HEK293 (cell line): ENCODE measurements at regions not wholly inside any gene's neighbourhood (a gene's known extent, or its start where the extent isn't known, plus 50 kb on each side); places are given as distances from the start of the nearest gene placed in this dataset.

Source experiments
- CTCF ChIA-PET: fragments of 350-600 bp; formaldehyde crosslinking; extraction: SDS; loops from one replicate; lab custom pipeline; 2021; ENCODE audit warnings: antibody characterized with exemption; lab: Yijun Ruan, JAX
- POLR2A ChIA-PET: fragments of 300-600 bp; formaldehyde crosslinking; extraction: SDS; loops from one replicate; lab custom pipeline; 2020; ENCODE audit warnings: antibody characterized with exemption, inconsistent platforms; lab: Yijun Ruan, JAX
- H3K27ac ChIP-seq: fragments of 200-500 bp; sonication (Bioruptor generic); 2 replicates; pipeline ENCODE4 v1.5.1; 2014; ENCODE audit warnings: low read depth, low read length, control low read depth, inconsistent platforms; ENCODE audit errors: extremely low read depth
- H3K36me3 ChIP-seq, 2 experiments: fragments of 200-500 bp in 1 of 2; sonication (Bioruptor generic) in 1 of 2; 1 replicate in 1 of 2; 2 replicates in 1 of 2; pipeline ENCODE4 v1.5.1; 2014 to 2017; ENCODE audit warnings: inconsistent platforms in 2 of 2, low read length in 2 of 2; ENCODE audit not compliant: control insufficient read depth in 2 of 2, insufficient read depth in 1 of 2
- H3K4me1 ChIP-seq: fragments of 200-500 bp; sonication (Bioruptor generic); 2 replicates; pipeline ENCODE4 v1.5.1; 2014; ENCODE audit warnings: mild to moderate bottlenecking, low read length, inconsistent platforms; ENCODE audit not compliant: control insufficient read depth, insufficient read depth
- H3K4me3 ChIP-seq: 2 replicates; pipeline ENCODE4 v1.5.1; 2011; ENCODE audit warnings: low read depth, mild to moderate bottlenecking, control low read depth, low read length, moderate library complexity
- H3K9me3 ChIP-seq: fragments of 200-500 bp; sonication (Bioruptor generic); 2 replicates; pipeline ENCODE4 v1.5.1; 2014; ENCODE audit warnings: low read depth, low read length, inconsistent platforms; ENCODE audit not compliant: control insufficient read depth, insufficient read depth
- ATF2 ChIP-seq: fragments of 450-650 bp; formaldehyde crosslinking; IDR thresholded peaks from 2 replicates; pipeline ENCODE4 v1.5.1; 2016; ENCODE audit warnings: missing biosample characterization, missing genetic modification characterization, low read depth
- HOXC10 ChIP-seq: sonication (generic); formaldehyde crosslinking; IDR thresholded peaks from 2 replicates; pipeline ENCODE4 v1.8.1; 2023; ENCODE audit warnings: mild to moderate bottlenecking, missing genetic modification reagents
- KLF10 ChIP-seq: fragments of 450-650 bp; IDR thresholded peaks from 2 replicates; pipeline ENCODE4 v1.5.1; 2018; ENCODE audit warnings: missing biosample characterization, mild to moderate bottlenecking, missing genetic modification characterization
- OVOL3 ChIP-seq: fragments of 450-650 bp; formaldehyde crosslinking; IDR thresholded peaks from 2 replicates; pipeline ENCODE4 v1.5.1; 2016; ENCODE audit warnings: missing biosample characterization, missing genetic modification characterization
- TCF7L2 ChIP-seq: IDR thresholded peaks from 2 replicates; pipeline ENCODE4 v1.6.1; 2011; ENCODE audit warnings: low read depth, mild to moderate bottlenecking, inconsistent platforms, low read length, moderate library complexity, borderline replicate concordance
- WT1 ChIP-seq: fragments of 450-650 bp; formaldehyde crosslinking; IDR thresholded peaks from 2 replicates; pipeline ENCODE4 v1.5.1; 2016; ENCODE audit warnings: missing biosample characterization, missing genetic modification characterization
- YY1 ChIP-seq: fragments of 450-650 bp; formaldehyde crosslinking; IDR thresholded peaks from 2 replicates; pipeline ENCODE4 v1.5.1; 2018; ENCODE audit warnings: missing biosample characterization, missing genetic modification characterization
- ZBTB21 ChIP-seq: fragments of 450-650 bp; formaldehyde crosslinking; IDR thresholded peaks from 2 replicates; pipeline ENCODE4 v1.5.1; 2017; ENCODE audit warnings: missing biosample characterization, missing genetic modification characterization
- ZFHX2 ChIP-seq: fragments of 450-650 bp; formaldehyde crosslinking; conservative IDR thresholded peaks from 2 replicates; pipeline ENCODE4 v1.5.1; 2016; ENCODE audit warnings: missing biosample characterization, missing genetic modification characterization
- ZNF19 ChIP-seq: fragments of 450-650 bp; formaldehyde crosslinking; IDR thresholded peaks from 2 replicates; pipeline ENCODE4; 2016; ENCODE audit warnings: missing biosample characterization, missing genetic modification characterization, low read depth
- ZNF2 ChIP-seq: fragments of 450-650 bp; formaldehyde crosslinking; IDR thresholded peaks from 2 replicates; pipeline ENCODE4 v1.5.1; 2016; ENCODE audit warnings: missing biosample characterization, missing genetic modification characterization
- ZNF202 ChIP-seq: fragments of 450-650 bp; formaldehyde crosslinking; IDR thresholded peaks from 2 replicates; pipeline ENCODE4 v1.5.1; 2016; ENCODE audit warnings: missing biosample characterization, missing genetic modification characterization, borderline replicate concordance
- ZNF248 ChIP-seq: fragments of 450-650 bp; formaldehyde crosslinking; IDR thresholded peaks from 2 replicates; pipeline ENCODE4 v1.5.1; 2017; ENCODE audit warnings: missing biosample characterization, missing genetic modification characterization
- ZNF266 ChIP-seq: fragments of 450-650 bp; formaldehyde crosslinking; IDR thresholded peaks from 2 replicates; pipeline ENCODE4 v1.5.1; 2016; ENCODE audit warnings: missing biosample characterization, missing genetic modification characterization, low read depth
- ZNF280C ChIP-seq: fragments of 450-650 bp; formaldehyde crosslinking; IDR thresholded peaks from 2 replicates; pipeline ENCODE4 v1.5.1; 2016; ENCODE audit warnings: missing biosample characterization, missing genetic modification characterization
- ZNF324 ChIP-seq: fragments of 450-650 bp; formaldehyde crosslinking; IDR thresholded peaks from 2 replicates; pipeline ENCODE4 v1.5.1; 2016; ENCODE audit warnings: missing biosample characterization, missing genetic modification characterization
- ZNF354C ChIP-seq: fragments of 450-650 bp; formaldehyde crosslinking; IDR thresholded peaks from 2 replicates; pipeline ENCODE4 v1.5.1; 2016; ENCODE audit warnings: missing biosample characterization, missing genetic modification characterization, low read depth, borderline replicate concordance
- ZNF423 ChIP-seq: fragments of 450-650 bp; formaldehyde crosslinking; IDR thresholded peaks from 2 replicates; pipeline ENCODE4 v1.5.1; 2016; ENCODE audit warnings: missing biosample characterization, missing genetic modification characterization
- ZNF426 ChIP-seq: fragments of 450-650 bp; formaldehyde crosslinking; IDR thresholded peaks from 2 replicates; pipeline ENCODE4 v1.5.1; 2017; ENCODE audit warnings: missing biosample characterization, missing genetic modification characterization, mild to moderate bottlenecking, inconsistent platforms, moderate library complexity
- ZNF473 ChIP-seq: fragments of 450-650 bp; formaldehyde crosslinking; IDR thresholded peaks from 2 replicates; pipeline ENCODE4 v1.5.1; 2017; ENCODE audit warnings: missing biosample characterization, missing genetic modification characterization
- ZNF501 ChIP-seq: fragments of 450-650 bp; formaldehyde crosslinking; IDR thresholded peaks from 2 replicates; pipeline ENCODE4 v1.5.1; 2016; ENCODE audit warnings: missing biosample characterization, missing genetic modification characterization
- ZNF600 ChIP-seq: fragments of 450-650 bp; formaldehyde crosslinking; IDR thresholded peaks from 2 replicates; pipeline ENCODE4 v1.5.1; 2016; ENCODE audit warnings: missing biosample characterization, missing genetic modification characterization
- ZNF626 ChIP-seq: fragments of 450-650 bp; sonication (Bioruptor Pico); formaldehyde crosslinking; IDR thresholded peaks from 2 replicates; pipeline ENCODE4 v1.5.1; 2018; ENCODE audit warnings: missing biosample characterization, missing genetic modification characterization, inconsistent platforms
- TF ChIP-seq, protein P1 (sequence below): fragments of 450-650 bp; formaldehyde crosslinking; IDR thresholded peaks from 2 replicates; pipeline ENCODE4 v1.5.0; 2017; ENCODE audit warnings: missing biosample characterization, missing genetic modification characterization, borderline replicate concordance

DNA sequence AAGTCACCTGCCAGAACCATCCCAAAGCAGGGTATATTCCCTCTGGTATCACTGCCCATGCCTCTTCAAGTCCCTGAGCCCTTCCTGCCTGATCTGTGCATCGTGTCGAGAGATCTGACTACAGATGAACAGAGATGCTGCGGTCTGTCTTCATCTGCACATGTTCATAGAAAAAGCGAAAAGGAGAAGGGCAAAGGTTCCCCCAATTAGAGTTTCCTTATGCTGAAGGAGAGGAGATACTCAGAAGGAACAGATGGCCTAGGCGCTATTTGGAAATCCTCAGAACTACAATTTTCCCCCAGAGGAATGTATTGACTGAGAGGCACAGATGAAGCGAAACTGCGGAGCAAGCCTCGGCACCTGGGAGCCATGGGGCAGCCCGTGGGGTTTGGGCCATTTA, 170.9 kb downstream of the SEC61B start:
- Histone ChIP-seq H3K27ac (no peak overlapping the region), H3K9me3 (no peaks in the 10 kb centered on the region), H3K4me3 (no peak overlapping the region), H3K4me1 (no peaks in the 10 kb centered on the region), H3K36me3 (no peaks in the 10 kb centered on the region)
- POLR2A ChIA-PET = no interaction called here
- TF ChIP-seq ATF2 (tag by site-specific recombination) = no peak
- TF ChIP-seq YY1 (tag by site-specific recombination) = no peak
- TF ChIP-seq ZNF501 (tag by site-specific recombination) = no peak
- TF ChIP-seq ZNF266 = no peak
- TF ChIP-seq OVOL3 (tag by site-specific recombination) = no peak
- no peak for TF ChIP-seq KLF10 (tag by site-specific recombination)
- CTCF ChIA-PET = interaction anchor here (0.7 kb wide), 1 partner anchor 13 kb away, joined by 3 read pairs; no protein-coding TSS in a partner anchor

DNA sequence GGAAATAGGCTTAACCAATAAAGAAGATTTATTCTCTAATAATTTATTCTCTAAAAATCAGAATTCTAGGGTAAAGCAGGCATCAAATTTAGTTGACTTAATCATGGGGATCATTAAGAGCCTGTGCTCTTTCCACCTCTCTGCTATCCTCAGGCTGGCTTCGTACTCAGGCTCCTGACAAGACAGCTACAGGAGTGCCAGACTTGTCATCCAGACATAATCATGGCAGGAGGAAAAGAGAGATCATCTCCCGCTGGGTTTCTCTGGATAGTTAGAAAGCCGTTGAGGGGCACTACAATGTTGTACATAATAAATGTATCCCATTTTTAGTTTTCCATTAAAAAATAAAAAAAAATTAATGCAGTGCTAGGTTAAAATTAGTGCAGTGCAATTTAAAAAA, 171.9 kb downstream of the SEC61B start:
- Histone ChIP-seq H3K4me3 (no peak overlapping the region), H3K4me1 (no peaks in the 10 kb centered on the region), H3K27ac (no peak overlapping the region), H3K36me3 (no peaks in the 10 kb centered on the region), H3K9me3 (no peaks in the 10 kb centered on the region)
- no peak for TF ChIP-seq HOXC10 (CRISPR knock-in tag)
- no peak for TF ChIP-seq ZNF19 (tag by site-specific recombination)
- no peak for TF ChIP-seq ZNF324 (tag by site-specific recombination)
- no peak for TF ChIP-seq ZNF600
- no peak for TF ChIP-seq ZNF354C (tag by site-specific recombination)
- TF ChIP-seq WT1 (tag by site-specific recombination) = no peak
- TF ChIP-seq TCF7L2 = no peak
- no peak for TF ChIP-seq ZNF2 (tag by site-specific recombination)
- no peak for TF ChIP-seq ZBTB21
- no peak for TF ChIP-seq ZFHX2 (tag by site-specific recombination)
- TF ChIP-seq ZNF426 (tag by site-specific recombination) = no peak
- no peak for TF ChIP-seq ZNF473 (tag by site-specific recombination)
- no peak for TF ChIP-seq ZNF626 (tag by site-specific recombination)
- no peak for TF ChIP-seq ZNF280C (tag by site-specific recombination)
- no peak for TF ChIP-seq ZNF423 (tag by site-specific recombination)
- no peak for TF ChIP-seq ZNF202
- TF ChIP-seq ZNF248 (tag by site-specific recombination) = no peak
- TF ChIP-seq, protein P1, sequence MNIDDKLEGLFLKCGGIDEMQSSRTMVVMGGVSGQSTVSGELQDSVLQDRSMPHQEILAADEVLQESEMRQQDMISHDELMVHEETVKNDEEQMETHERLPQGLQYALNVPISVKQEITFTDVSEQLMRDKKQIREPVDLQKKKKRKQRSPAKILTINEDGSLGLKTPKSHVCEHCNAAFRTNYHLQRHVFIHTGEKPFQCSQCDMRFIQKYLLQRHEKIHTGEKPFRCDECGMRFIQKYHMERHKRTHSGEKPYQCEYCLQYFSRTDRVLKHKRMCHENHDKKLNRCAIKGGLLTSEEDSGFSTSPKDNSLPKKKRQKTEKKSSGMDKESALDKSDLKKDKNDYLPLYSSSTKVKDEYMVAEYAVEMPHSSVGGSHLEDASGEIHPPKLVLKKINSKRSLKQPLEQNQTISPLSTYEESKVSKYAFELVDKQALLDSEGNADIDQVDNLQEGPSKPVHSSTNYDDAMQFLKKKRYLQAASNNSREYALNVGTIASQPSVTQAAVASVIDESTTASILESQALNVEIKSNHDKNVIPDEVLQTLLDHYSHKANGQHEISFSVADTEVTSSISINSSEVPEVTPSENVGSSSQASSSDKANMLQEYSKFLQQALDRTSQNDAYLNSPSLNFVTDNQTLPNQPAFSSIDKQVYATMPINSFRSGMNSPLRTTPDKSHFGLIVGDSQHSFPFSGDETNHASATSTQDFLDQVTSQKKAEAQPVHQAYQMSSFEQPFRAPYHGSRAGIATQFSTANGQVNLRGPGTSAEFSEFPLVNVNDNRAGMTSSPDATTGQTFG (tag by site-specific recombination) = no peak
- TF ChIP-seq YY1 (tag by site-specific recombination) = no peak
- TF ChIP-seq ATF2 (tag by site-specific recombination) = no peak
- POLR2A ChIA-PET = no interaction called here
- CTCF ChIA-PET = no interaction called here
